Left lung (tissue), 4 donors: ENCODE measurements at regions not wholly inside any gene's neighbourhood (a gene's known extent, or its start where the extent isn't known, plus 50 kb on each side); places are given as distances from the start of the nearest gene placed in this dataset.

Source experiments
- ATAC-seq: fragments of 200-7000 bp; cut with Tn5 transposase; one replicate; pipeline ENCODE4 v1.9.1; 2020; ENCODE audit warnings: moderate library complexity
- DNase-seq, 4 donors: peaks; one replicate each; pipeline ENCODE4 v3.0.0-alpha.2; 2013 to 2020
- H3K27ac ChIP-seq, 2 donors: fragments of 200-600 bp; sonication (generic) in 1 of 2; one replicate each; pipeline versions ENCODE4 v1.5.0 to v1.8.0; 2020 to 2021
- H3K27me3 ChIP-seq, 2 donors: fragments of 200-600 bp; sonication (generic) in 1 of 2; one replicate each; pipeline versions ENCODE4 v1.5.0 to v1.8.0; 2020 to 2021
- H3K36me3 ChIP-seq, 2 donors: fragments of 200-600 bp; sonication (generic) in 1 of 2; one replicate each; pipeline versions ENCODE4 v1.5.0 to v1.8.0; 2020 to 2021
- H3K4me1 ChIP-seq, 2 donors: fragments of 200-600 bp; one replicate each; pipeline ENCODE4 v1.8.0; 2021
- H3K4me3 ChIP-seq, 2 donors: fragments of 200-600 bp; sonication (generic) in 1 of 2; one replicate each; pipeline versions ENCODE4 v1.5.0 to v1.8.0; 2020 to 2021; ENCODE audit warnings: mild to moderate bottlenecking in 1 of 2
- H3K9me3 ChIP-seq, 2 donors: fragments of 200-600 bp; sonication (generic) in 1 of 2; one replicate each; pipeline versions ENCODE4 v1.5.0 to v1.8.0; 2020 to 2021
- intact Hi-C, 2 donors: fragments of 100-400 bp; cut with DNase I; formaldehyde crosslinking; loops; one replicate each; pipeline versions ENCODE4 v1.11.2 to v1.14.2; 2022
- TF ChIP-seq, protein P1 (sequence below), 2 donors: fragments of 200-600 bp; sonication (generic) in 1 of 2; IDR thresholded peaks; one replicate each; pipeline versions ENCODE4 v1.5.0 to v1.8.0; 2021; ENCODE audit warnings: antibody characterized with exemption in 2 of 2
- donor health status: DM: no; HTN: yes; CAD: no.
- donor health status: DM: no; HTN: no; CAD: no.

DNA sequence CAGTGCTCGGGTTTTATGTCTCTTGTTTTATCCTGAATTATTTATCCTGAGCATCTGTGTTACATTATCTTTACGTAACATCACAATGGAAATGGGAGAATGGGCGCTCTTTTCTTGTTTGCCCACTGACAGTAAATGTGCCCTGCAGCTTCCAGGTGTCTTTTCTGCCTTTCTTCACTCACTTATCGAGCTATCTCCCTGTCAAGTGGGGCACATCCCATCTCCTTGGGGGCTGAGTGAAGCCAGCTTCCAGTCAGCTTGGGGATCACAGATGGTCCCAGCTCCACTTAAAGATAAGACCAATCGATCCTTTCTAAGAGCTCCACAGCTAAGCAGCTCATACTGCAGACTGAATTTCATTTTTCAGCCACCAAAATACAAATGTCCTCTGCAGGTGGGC is 125.8 kb downstream of the KBTBD8 start:
- DNase-seq: no peak
- intact Hi-C loops: no loop called here
- no peaks in the 10 kb centered on the region for H3K36me3 ChIP-seq
- no peaks in the 10 kb centered on the region for H3K27me3 ChIP-seq
- TF ChIP-seq, protein P1, sequence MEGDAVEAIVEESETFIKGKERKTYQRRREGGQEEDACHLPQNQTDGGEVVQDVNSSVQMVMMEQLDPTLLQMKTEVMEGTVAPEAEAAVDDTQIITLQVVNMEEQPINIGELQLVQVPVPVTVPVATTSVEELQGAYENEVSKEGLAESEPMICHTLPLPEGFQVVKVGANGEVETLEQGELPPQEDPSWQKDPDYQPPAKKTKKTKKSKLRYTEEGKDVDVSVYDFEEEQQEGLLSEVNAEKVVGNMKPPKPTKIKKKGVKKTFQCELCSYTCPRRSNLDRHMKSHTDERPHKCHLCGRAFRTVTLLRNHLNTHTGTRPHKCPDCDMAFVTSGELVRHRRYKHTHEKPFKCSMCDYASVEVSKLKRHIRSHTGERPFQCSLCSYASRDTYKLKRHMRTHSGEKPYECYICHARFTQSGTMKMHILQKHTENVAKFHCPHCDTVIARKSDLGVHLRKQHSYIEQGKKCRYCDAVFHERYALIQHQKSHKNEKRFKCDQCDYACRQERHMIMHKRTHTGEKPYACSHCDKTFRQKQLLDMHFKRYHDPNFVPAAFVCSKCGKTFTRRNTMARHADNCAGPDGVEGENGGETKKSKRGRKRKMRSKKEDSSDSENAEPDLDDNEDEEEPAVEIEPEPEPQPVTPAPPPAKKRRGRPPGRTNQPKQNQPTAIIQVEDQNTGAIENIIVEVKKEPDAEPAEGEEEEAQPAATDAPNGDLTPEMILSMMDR (IDR thresholded peaks at IDR 0.05): no peak
- H3K9me3 ChIP-seq: peaks cover 0 to 21% of the 10 kb centered on the region in 2 donors
- no peak overlapping the region for H3K27ac ChIP-seq
- no peak overlapping the region for H3K4me3 ChIP-seq
- no peak for ATAC-seq
- H3K4me1 ChIP-seq: no peaks in the 10 kb centered on the region

DNA sequence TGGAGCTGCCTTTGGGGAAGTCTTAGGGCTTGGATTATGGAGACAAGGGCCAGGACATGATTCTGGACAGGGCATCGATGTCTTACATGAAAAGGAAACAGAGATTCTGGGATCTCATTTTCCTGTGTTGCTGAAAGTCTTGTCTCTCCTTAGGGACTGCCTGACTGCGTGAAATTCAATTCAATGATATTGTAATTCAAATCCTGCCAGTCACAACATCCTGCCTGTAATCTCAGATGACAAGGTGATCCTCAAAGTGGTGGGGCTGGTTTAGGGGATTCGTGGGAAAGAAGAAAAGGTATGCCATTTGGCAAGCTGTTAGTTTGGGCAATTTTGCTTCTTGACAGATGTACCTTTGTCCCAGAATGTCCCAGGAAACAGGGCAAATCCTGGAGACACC is 129.1 kb downstream of the KBTBD8 start:
- no peaks in the 10 kb centered on the region for H3K27me3 ChIP-seq
- TF ChIP-seq, protein P1 (IDR thresholded peaks at IDR 0.05): no peak
- H3K4me3 ChIP-seq: no peak overlapping the region
- H3K36me3 ChIP-seq: no peaks in the 10 kb centered on the region
- H3K9me3 ChIP-seq: peaks cover 0 to 21% of the 10 kb centered on the region in 2 donors
- no peaks in the 10 kb centered on the region for H3K4me1 ChIP-seq
- ATAC-seq (no peak), DNase-seq (no peak)
- H3K27ac ChIP-seq: no peak overlapping the region
- intact Hi-C loops: no loop called here

DNA sequence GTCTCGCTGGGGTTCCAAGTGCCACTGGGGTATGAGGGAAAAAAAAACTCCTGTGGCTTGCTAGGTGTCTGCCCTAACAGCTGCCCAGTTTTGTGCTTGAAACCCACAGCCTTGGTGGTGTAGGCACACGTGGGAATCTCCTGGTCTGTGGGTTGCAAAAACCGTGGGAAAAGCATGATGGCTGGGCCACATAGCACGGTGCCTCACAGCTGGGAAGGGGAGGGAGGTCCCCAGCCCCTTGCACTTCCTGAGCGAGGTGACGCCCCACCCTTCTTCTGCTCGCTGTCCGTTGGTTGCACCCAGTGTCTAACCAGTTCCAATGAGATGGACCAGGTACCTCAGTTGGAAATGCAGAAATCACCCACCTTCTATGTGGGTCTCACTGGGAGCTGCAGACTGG is 144.3 kb downstream of the KBTBD8 start:
- no peak overlapping the region for H3K27ac ChIP-seq
- ATAC-seq (no peak), DNase-seq (peak in 1 of 4 donors; percentile 49)
- TF ChIP-seq, protein P1 (IDR thresholded peaks at IDR 0.05): no peak
- no peaks in the 10 kb centered on the region for H3K27me3 ChIP-seq
- no peaks in the 10 kb centered on the region for H3K4me1 ChIP-seq
- intact Hi-C loops: no loop called here
- H3K36me3 ChIP-seq: no peaks in the 10 kb centered on the region
- no peak overlapping the region for H3K4me3 ChIP-seq
- H3K9me3 ChIP-seq: peaks cover 0 to 10% of the 10 kb centered on the region in 2 donors

DNA sequence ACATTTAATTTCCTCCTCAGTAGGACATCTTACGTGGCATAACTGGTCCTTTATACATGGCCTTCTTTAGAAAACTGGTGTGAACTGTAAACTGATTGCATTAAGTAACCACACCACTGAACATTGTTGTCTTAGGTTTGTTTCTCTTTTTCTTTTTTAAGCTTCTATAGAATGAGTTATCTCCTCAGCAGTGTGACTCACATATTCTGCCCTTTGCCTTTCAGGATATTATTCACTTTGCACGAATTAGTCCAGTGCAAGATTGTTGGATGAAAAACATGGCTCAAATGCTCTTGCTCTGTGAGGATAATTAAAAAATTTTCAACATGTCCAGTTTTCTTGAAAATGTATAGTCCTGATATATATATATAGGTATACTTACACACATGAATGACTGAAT is 147.6 kb downstream of the KBTBD8 start:
- Histone ChIP-seq H3K4me3 (no peak overlapping the region), H3K27ac (no peak overlapping the region), H3K27me3 (no peaks in the 10 kb centered on the region), H3K9me3 (no peaks in the 10 kb centered on the region), H3K4me1 (no peaks in the 10 kb centered on the region), H3K36me3 (no peaks in the 10 kb centered on the region)
- intact Hi-C loops: no loop called here
- ATAC-seq (no peak), DNase-seq (no peak)
- TF ChIP-seq, protein P1 (IDR thresholded peaks at IDR 0.05): no peak

DNA sequence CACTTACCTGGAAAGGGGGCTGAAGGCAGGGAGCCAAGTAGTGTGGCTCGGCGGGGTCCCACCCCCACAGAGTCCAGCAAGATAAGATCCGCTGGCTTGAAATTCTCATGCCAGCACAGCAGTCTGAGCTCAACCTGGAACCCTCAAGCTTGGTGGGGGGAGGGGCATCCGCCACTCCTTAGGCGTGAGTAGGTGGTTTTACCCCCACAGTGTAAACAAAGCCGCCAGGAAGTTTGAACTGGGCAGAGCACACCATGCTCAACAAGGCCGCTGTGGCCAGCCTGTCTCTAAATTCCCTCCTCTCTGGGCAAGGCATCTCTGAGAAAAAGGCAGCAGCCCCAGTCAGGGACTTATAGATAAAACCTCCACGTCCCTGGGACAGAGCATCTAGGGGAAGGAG is 156.3 kb downstream of the KBTBD8 start:
- no peaks in the 10 kb centered on the region for H3K4me1 ChIP-seq
- ATAC-seq (peak; percentile 85), DNase-seq (peak in 3 of 4 donors; percentile 13 to 56 (median 44))
- H3K36me3 ChIP-seq: no peaks in the 10 kb centered on the region
- H3K9me3 ChIP-seq: peaks cover 0 to 19% of the 10 kb centered on the region in 2 donors
- no peak overlapping the region for H3K4me3 ChIP-seq
- intact Hi-C loops: no loop called here
- no peaks in the 10 kb centered on the region for H3K27me3 ChIP-seq
- TF ChIP-seq, protein P1 (IDR thresholded peaks at IDR 0.05): no peak
- no peak overlapping the region for H3K27ac ChIP-seq
